Spleen (tissue), 11 donors: ENCODE measurements at regions not wholly inside any gene's neighbourhood (a gene's known extent, or its start where the extent isn't known, plus 50 kb on each side); places are given as distances from the start of the nearest gene placed in this dataset.

Experiments
- DNase-seq: peaks from one replicate; pipeline ENCODE4 v3.0.0-alpha.2; 2020
- H3K27ac ChIP-seq, 8 donors: fragments of 200-600 bp; sonication (generic) in 7 of 8; 1 replicate in 4 of 8; 2 replicates in 4 of 8; pipeline versions ENCODE4 v1.5.0 to v1.8.0; 2016 to 2021; ENCODE audit warnings: inconsistent platforms in 4 of 8, mild to moderate bottlenecking in 4 of 8, moderate library complexity in 1 of 8
- H3K27me3 ChIP-seq, 7 donors: fragments of 200-600 bp; sonication (generic) in 6 of 7; replicated peaks in 1 of 7; 1 replicate in 4 of 7; 2 replicates in 3 of 7; pipeline versions ENCODE4 v1.5.0 to v1.8.0; 2016 to 2021; ENCODE audit warnings: inconsistent platforms in 3 of 7, mild to moderate bottlenecking in 1 of 7
- H3K36me3 ChIP-seq, 6 donors: fragments of 200-600 bp; sonication (generic) in 5 of 6; 1 replicate in 4 of 6; 2 replicates in 2 of 6; pipeline versions ENCODE4 v1.5.0 to v1.8.0; 2016 to 2021; ENCODE audit warnings: inconsistent platforms in 2 of 6
- H3K4me1 ChIP-seq, 6 donors: fragments of 200-600 bp; sonication (generic) in 5 of 6; 1 replicate in 3 of 6; 2 replicates in 3 of 6; pipeline versions ENCODE4 v1.5.0 to v1.8.0; 2016 to 2021; ENCODE audit warnings: inconsistent platforms in 3 of 6
- H3K4me3 ChIP-seq, 8 donors: fragments of 200-600 bp; sonication (generic) in 7 of 8; 1 replicate in 4 of 8; 2 replicates in 4 of 8; pipeline versions ENCODE4 v1.5.0 to v1.8.0; 2016 to 2021; ENCODE audit warnings: inconsistent platforms in 4 of 8, mild to moderate bottlenecking in 4 of 8, moderate library complexity in 2 of 8
- H3K9me3 ChIP-seq, 8 donors: fragments of 200-600 bp; sonication (generic) in 7 of 8; 1 replicate in 4 of 8; 2 replicates in 4 of 8; pipeline versions ENCODE4 v1.5.0 to v1.8.0; 2016 to 2021; ENCODE audit warnings: inconsistent platforms in 4 of 8
- CTCF ChIP-seq, 11 experiments: fragments of 200-600 bp in 7 of 11; fragments of 450-650 bp in 4 of 11; sonication (generic) in 4 of 11; IDR thresholded peaks in 8 of 11; conservative IDR thresholded peaks in 3 of 11; 1 replicate in 7 of 11; 2 replicates in 4 of 11; pipeline versions ENCODE4 v1.4.0 to v1.8.0; 2016 to 2021; ENCODE audit warnings: antibody characterized with exemption in 11 of 11, inconsistent platforms in 4 of 11, mild to moderate bottlenecking in 1 of 11
- POLR2A ChIP-seq, 3 donors: fragments of 450-650 bp; IDR thresholded peaks; one replicate each; pipeline ENCODE4 v1.5.1; 2017; ENCODE audit warnings: antibody characterized with exemption in 3 of 3, mild to moderate bottlenecking in 1 of 3
- POLR2AphosphoS5 ChIP-seq, 3 donors: sonication (generic); formaldehyde crosslinking; IDR thresholded peaks; one replicate each; pipeline ENCODE4 v1.5.1; 2017; ENCODE audit warnings: antibody characterized with exemption in 3 of 3
- WGBS, 5 donors: extraction: QIAGEN DNeasy Blood & Tissue Kit in 3 of 5; methylation state at CpG; one replicate each; pipeline versions ENCODE4 v1.1.5 to v1.1.7; 2013 to 2018; 5-methylcytosine and 5-hydroxymethylcytosine counted together
- intact Hi-C: fragments of 100-400 bp; cut with DNase I; formaldehyde crosslinking; loops from one replicate; pipeline ENCODE4 v1.15.0; 2023; ENCODE audit warnings: low total_unique reads
- donor health status: healthy with polysubstance abuse.
- donor health status: DM: no; HTN: no; CAD: no; lungs with moderate emphysema.
- donor health status: DM: no; HTN: no; CAD: no.
- donor health status: Bipolar disorder and iron deficiency.
- donor health status: healthy.
- donor health status: DM: no; HTN: no; CAD: no.
- donor health status: DM: yes; HTN: yes; CAD: no.

DNA sequence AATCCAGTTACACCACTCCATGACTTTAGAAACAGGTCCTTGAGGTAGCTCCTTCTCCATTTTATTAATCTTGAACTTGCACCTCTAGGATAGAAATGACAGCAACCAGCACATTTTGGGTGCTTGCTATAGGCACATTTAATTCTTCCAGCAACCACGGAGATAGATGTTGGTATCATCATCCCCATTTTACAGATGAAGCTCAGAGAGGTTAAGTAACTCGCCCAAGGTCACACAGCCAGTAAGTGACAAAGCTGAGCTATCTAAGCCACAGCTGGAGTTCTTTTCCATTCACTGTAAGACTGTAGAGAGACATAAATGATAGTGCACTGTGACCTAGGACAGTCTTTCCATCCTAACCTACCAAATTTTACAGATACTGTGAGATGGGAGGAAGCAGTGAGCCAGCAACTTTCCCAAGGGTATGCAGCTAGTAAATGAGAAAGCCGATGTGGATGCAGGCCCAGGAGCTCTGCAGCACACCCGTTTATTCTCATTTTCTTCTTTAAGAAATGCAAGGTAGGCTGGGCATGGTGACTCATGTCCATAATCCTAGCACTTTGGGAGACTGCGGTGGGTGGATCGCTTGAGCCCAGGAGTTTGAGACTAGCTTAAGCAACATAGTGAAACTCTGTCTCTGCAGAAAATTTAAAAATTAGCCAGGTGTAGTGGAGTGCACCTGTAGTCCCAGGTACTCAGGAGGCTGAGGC is 103.2 kb downstream of the TBX5 start:
- intact Hi-C loops = no loop called here
- H3K9me3 ChIP-seq = peaks cover 0 to 11% (median 5%) of the 10 kb centered on the region in 8 donors
- DNase-seq = no peak
- no peaks in the 10 kb centered on the region for H3K4me1 ChIP-seq
- 53 to 76% (median 62%) methylated on average over 6 of the region's 6 CpGs for WGBS, 5 donors
- no peak overlapping the region for H3K4me3 ChIP-seq
- no peak overlapping the region for H3K27ac ChIP-seq
- H3K36me3 ChIP-seq = no peaks in the 10 kb centered on the region
- peaks cover 0 to 22% (median 0%) of the 10 kb centered on the region in 7 donors for H3K27me3 ChIP-seq
- TF ChIP-seq POLR2A (IDR thresholded peaks at IDR 0.05) (no peak), POLR2AphosphoS5 (IDR thresholded peaks at IDR 0.05) (no peak), CTCF (IDR thresholded peaks at IDR 0.05 in 8 of 11, conservative IDR thresholded peaks at IDR 0.05 in 3 of 11) (no peak)

GRCh38 chr12:114302117-114302516 is 103.8 kb downstream of the TBX5 start:
- no peaks in the 10 kb centered on the region for H3K4me1 ChIP-seq

GRCh38 chr12:114294303-114294685 is 111.7 kb downstream of the TBX5 start:
- H3K36me3 ChIP-seq = no peaks in the 10 kb centered on the region
- H3K9me3 ChIP-seq = peaks cover 0 to 21% (median 8%) of the 10 kb centered on the region in 8 donors
- 83 to 96% (median 83%) methylated on average over 3 of the region's 3 CpGs for WGBS, 5 donors
- H3K27me3 ChIP-seq = no peaks in the 10 kb centered on the region
- TF ChIP-seq CTCF (IDR thresholded peaks at IDR 0.05 in 8 of 11, conservative IDR thresholded peaks at IDR 0.05 in 3 of 11) = no peak
- no peak for TF ChIP-seq POLR2AphosphoS5 (IDR thresholded peaks at IDR 0.05)
- TF ChIP-seq POLR2A (IDR thresholded peaks at IDR 0.05) = no peak
- no peak overlapping the region for H3K4me3 ChIP-seq
- no peak for DNase-seq
- intact Hi-C loops = no loop called here
- no peak overlapping the region for H3K27ac ChIP-seq
- H3K4me1 ChIP-seq = no peaks in the 10 kb centered on the region

More at GRCh38 chr12:114302117-114302516, 103.8 kb downstream of the TBX5 start:
- no peak overlapping the region for H3K4me3 ChIP-seq
- H3K27ac ChIP-seq = no peak overlapping the region
- peaks cover 0 to 22% (median 0%) of the 10 kb centered on the region in 7 donors for H3K27me3 ChIP-seq
- H3K9me3 ChIP-seq = peaks cover 0 to 14% (median 5%) of the 10 kb centered on the region in 8 donors
- no peaks in the 10 kb centered on the region for H3K36me3 ChIP-seq
- intact Hi-C loops = no loop called here
- 4 to 9% (median 6%) methylated on average over 8 of the region's 8 CpGs for WGBS, 5 donors
- TF ChIP-seq CTCF (IDR thresholded peaks at IDR 0.05 in 8 of 11, conservative IDR thresholded peaks at IDR 0.05 in 3 of 11) = no peak
- no peak for TF ChIP-seq POLR2A (IDR thresholded peaks at IDR 0.05)
- no peak for DNase-seq

GRCh38 chr12:114293571-114294302 is 112.2 kb downstream of the TBX5 start:
- 71 to 88% (median 74%) methylated on average over 2 of the region's 2 CpGs for WGBS, 5 donors
- Histone ChIP-seq H3K36me3 (no peaks in the 10 kb centered on the region), H3K27ac (no peak overlapping the region), H3K9me3 (peaks cover 0 to 21% (median 8%) of the 10 kb centered on the region in 8 donors), H3K4me1 (no peaks in the 10 kb centered on the region), H3K4me3 (no peak overlapping the region), H3K27me3 (peaks cover 0 to 3% (median 0%) of the 10 kb centered on the region in 7 donors)
- TF ChIP-seq POLR2A (IDR thresholded peaks at IDR 0.05) (no peak), CTCF (IDR thresholded peaks at IDR 0.05 in 8 of 11, conservative IDR thresholded peaks at IDR 0.05 in 3 of 11) (no peak), POLR2AphosphoS5 (IDR thresholded peaks at IDR 0.05) (no peak)
- intact Hi-C loops = no loop called here
- DNase-seq = no peak
